GM12873 (cell line): ENCODE measurements at regions not wholly inside any gene's neighbourhood (a gene's known extent, or its start where the extent isn't known, plus 50 kb on each side); places are given as distances from the start of the nearest gene placed in this dataset.

Source experiments
- CTCF ChIP-seq: IDR thresholded peaks from 2 replicates; pipeline ENCODE4 v1.5.1; 2012; ENCODE audit warnings: low read depth, mild to moderate bottlenecking, moderate library complexity, low read length, control low read depth; ENCODE audit not compliant: insufficient read depth; ENCODE audit errors: missing control alignments

- no peak for TF ChIP-seq CTCF
These were observed 300.4 kb downstream of the CENPW start for GRCh38 chr6:126640356-126640755.

GRCh38 chr6:126640921-126641320, 301.0 kb downstream of the CENPW start:
- TF ChIP-seq CTCF, result no peak

GRCh38 chr6:126641641-126642040, 301.7 kb downstream of the CENPW start:
- no peak for TF ChIP-seq CTCF

- TF ChIP-seq CTCF, result no peak
These were observed 303.4 kb downstream of the CENPW start for GRCh38 chr6:126643352-126643751.

- no peak for TF ChIP-seq CTCF
These were observed 311.0 kb downstream of the CENPW start for GRCh38 chr6:126650931-126651330.

- peak; percentile 45 for TF ChIP-seq CTCF
These were observed 317.8 kb downstream of the CENPW start for GRCh38 chr6:126657561-126658175.

- no peak for TF ChIP-seq CTCF
These were observed 320.5 kb downstream of the CENPW start for GRCh38 chr6:126660376-126660775.

- no peak for TF ChIP-seq CTCF
These were observed 321.7 kb downstream of the CENPW start for GRCh38 chr6:126661646-126662045.
